ENCODE measurements at regions not wholly inside any gene's neighbourhood (a gene's known extent, or its start where the extent isn't known, plus 50 kb on each side); places are given as distances from the start of the nearest gene placed in this dataset.

- no peak for TF ChIP-seq SMC3 (conservative IDR thresholded peaks at IDR 0.05; ENCODE audit: poor library complexity)
- TF ChIP-seq, protein P1, sequence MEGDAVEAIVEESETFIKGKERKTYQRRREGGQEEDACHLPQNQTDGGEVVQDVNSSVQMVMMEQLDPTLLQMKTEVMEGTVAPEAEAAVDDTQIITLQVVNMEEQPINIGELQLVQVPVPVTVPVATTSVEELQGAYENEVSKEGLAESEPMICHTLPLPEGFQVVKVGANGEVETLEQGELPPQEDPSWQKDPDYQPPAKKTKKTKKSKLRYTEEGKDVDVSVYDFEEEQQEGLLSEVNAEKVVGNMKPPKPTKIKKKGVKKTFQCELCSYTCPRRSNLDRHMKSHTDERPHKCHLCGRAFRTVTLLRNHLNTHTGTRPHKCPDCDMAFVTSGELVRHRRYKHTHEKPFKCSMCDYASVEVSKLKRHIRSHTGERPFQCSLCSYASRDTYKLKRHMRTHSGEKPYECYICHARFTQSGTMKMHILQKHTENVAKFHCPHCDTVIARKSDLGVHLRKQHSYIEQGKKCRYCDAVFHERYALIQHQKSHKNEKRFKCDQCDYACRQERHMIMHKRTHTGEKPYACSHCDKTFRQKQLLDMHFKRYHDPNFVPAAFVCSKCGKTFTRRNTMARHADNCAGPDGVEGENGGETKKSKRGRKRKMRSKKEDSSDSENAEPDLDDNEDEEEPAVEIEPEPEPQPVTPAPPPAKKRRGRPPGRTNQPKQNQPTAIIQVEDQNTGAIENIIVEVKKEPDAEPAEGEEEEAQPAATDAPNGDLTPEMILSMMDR (IDR thresholded peaks at IDR 0.05; ENCODE audit: poor library complexity, severe bottlenecking) = no peak
- TF ChIP-seq MXI1 (conservative IDR thresholded peaks at IDR 0.05; ENCODE audit: poor library complexity, severe bottlenecking) = no peak
- no peak for TF ChIP-seq EP300 (conservative IDR thresholded peaks at IDR 0.05; ENCODE audit: poor library complexity, severe bottlenecking)
- TF ChIP-seq, protein P2, sequence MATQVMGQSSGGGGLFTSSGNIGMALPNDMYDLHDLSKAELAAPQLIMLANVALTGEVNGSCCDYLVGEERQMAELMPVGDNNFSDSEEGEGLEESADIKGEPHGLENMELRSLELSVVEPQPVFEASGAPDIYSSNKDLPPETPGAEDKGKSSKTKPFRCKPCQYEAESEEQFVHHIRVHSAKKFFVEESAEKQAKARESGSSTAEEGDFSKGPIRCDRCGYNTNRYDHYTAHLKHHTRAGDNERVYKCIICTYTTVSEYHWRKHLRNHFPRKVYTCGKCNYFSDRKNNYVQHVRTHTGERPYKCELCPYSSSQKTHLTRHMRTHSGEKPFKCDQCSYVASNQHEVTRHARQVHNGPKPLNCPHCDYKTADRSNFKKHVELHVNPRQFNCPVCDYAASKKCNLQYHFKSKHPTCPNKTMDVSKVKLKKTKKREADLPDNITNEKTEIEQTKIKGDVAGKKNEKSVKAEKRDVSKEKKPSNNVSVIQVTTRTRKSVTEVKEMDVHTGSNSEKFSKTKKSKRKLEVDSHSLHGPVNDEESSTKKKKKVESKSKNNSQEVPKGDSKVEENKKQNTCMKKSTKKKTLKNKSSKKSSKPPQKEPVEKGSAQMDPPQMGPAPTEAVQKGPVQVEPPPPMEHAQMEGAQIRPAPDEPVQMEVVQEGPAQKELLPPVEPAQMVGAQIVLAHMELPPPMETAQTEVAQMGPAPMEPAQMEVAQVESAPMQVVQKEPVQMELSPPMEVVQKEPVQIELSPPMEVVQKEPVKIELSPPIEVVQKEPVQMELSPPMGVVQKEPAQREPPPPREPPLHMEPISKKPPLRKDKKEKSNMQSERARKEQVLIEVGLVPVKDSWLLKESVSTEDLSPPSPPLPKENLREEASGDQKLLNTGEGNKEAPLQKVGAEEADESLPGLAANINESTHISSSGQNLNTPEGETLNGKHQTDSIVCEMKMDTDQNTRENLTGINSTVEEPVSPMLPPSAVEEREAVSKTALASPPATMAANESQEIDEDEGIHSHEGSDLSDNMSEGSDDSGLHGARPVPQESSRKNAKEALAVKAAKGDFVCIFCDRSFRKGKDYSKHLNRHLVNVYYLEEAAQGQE (IDR thresholded peaks at IDR 0.05; ENCODE audit: borderline replicate concordance) = no peak
- no peak for TF ChIP-seq POLR2AphosphoS5 (IDR thresholded peaks at IDR 0.05)
Measured at GRCh38 chr6:4612636-4613171, 163.5 kb upstream of the CDYL start.
